Stimulated activated CD8-positive, alpha-beta memory T cell treated with anti-CD3 and anti-CD28 coated beads, Interleukin-15, amount 100 ng/mL, for 4 hours (primary cell): ENCODE measurements at regions not wholly inside any gene's neighbourhood (a gene's known extent, or its start where the extent isn't known, plus 50 kb on each side); places are given as distances from the start of the nearest gene placed in this dataset.

Experiments
- DNase-seq, 2 donors: peaks; one replicate each; pipeline ENCODE4 v3.0.0-alpha.2; 2020; ENCODE audit warnings: low read depth in 2 of 2

GRCh38 chr3:27590437-27591298 lies 106.5 kb upstream of the SLC4A7 start:
- no peak for DNase-seq

- no peak for DNase-seq
Observed at GRCh38 chr3:27589795-27590194, 105.6 kb upstream of the SLC4A7 start.

GRCh38 chr3:27585429-27585828 lies 101.2 kb upstream of the SLC4A7 start:
- DNase-seq = no peak

DNA sequence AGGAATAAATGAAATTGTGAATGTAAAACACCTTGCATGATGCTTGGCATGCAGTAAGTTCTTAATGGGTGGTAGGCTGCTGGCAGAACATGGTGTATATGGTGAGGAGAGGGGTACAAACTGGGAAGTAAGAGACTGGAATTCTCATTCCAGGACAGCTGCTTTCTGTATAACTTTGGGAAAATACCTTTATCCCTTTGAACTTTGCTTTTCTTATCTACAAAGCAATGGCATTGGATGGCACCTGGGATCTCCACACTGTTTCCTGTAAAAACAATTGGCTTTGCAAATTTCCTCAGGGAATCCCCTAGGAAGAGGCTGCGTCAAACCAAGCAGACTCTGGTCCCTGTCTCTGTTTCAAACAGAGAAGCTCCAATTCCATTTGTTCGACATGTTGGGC lies 100.7 kb upstream of the SLC4A7 start:
- no peak for DNase-seq

DNA sequence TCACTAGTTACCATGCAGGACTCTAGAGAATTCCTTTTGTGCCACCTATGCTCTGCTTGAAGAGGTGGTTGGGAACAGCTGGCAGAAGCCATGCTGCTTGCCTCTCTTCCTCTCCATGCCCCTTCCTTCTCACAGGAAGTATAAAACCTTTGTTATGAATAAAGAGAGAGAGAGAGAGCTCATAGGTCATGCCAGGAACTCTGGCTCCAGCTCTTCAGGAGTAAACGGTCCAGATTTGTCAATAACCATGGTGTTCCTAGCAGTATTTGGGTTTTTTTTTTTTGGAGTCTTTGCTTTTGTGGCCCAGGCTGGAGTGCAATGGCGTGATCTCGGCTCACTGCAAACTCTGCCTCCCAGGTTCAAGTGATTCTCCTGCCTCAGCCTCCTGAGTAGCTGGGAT lies 97.7 kb upstream of the SLC4A7 start:
- DNase-seq = no peak

GRCh38 chr3:27578032-27578431 lies 93.8 kb upstream of the SLC4A7 start:
- DNase-seq = no peak

DNA sequence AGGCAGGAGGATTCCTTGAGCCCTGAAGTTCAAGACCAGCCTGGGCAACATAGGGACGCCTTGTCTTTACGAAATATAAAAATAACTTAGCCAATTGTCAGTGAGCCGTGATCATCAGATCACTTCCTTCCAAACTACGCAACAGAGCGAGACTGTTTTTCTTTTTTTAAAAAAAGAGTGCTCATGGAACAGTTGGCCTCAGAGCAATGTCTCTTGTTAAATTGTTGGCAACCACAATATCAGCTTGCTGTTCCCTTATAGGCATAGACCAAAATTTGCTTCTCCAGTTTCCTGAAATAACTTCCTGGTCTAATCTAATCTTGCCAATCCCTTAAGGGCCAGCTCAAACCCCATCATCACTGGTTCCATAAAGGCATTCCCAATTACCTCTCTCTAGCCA lies 93.3 kb upstream of the SLC4A7 start:
- no peak for DNase-seq

DNA sequence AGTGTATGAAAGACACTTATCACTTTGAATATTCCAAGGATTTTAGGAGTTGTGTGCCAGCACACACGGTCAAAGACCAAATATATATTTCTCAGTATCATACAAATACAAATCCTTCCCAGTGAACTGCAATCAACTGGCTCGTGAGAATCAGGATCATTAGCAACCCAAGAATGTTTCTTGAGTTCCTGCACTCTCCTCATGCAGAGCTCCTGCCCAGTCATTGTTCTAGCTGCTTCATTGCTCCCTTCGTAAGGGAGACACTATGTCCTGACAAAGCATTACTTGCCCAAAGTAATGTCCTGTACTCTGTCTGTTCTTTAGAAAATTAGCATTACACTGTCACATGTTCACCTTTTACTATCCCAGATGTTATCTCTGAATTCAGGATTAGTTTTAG lies 92.0 kb upstream of the SLC4A7 start:
- DNase-seq = no peak

- DNase-seq = no peak
Observed at GRCh38 chr3:27575499-27575898, 91.3 kb upstream of the SLC4A7 start.

DNA sequence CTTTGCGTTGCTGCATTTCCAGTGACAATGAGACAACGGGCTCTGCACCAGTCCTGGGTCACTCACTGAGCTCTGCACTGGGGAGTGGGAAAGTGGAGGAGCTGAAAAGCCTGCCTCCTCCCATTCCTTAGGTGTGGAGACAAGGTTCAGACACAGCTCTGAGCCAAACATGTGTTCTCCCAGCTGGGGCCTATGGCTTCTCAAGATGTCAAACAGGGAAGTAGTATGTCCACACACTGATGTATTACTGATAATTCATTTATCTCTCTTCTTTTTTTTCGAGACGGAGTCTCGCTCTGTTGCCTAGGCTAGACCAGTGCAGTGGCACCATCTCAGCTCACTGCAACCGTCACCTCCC lies 90.2 kb upstream of the SLC4A7 start:
- DNase-seq = no peak

GRCh38 chr3:27573780-27574437 lies 89.7 kb upstream of the SLC4A7 start:
- no peak for DNase-seq

DNA sequence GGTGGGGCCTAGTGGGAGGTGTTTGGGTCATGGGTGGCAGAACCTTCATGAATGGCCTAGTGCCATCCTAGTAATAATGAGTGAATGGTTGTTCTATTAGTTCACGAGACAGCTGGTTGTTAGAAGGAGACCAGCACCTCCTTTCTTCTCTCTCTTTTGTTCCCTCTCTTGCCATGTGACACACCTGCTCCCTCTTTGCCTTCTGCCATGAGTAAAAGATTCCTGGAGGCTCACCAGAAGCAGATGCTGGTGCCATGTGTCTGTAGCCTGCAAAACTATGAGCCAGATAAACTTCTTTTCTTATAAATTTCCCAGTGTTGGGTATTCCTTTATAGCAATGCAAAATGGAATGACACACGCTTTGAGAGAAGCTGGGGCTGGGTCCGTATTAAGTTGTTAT lies 89.0 kb upstream of the SLC4A7 start:
- DNase-seq = no peak

- DNase-seq = no peak
Observed at GRCh38 chr3:27571345-27571744, 87.2 kb upstream of the SLC4A7 start.

DNA sequence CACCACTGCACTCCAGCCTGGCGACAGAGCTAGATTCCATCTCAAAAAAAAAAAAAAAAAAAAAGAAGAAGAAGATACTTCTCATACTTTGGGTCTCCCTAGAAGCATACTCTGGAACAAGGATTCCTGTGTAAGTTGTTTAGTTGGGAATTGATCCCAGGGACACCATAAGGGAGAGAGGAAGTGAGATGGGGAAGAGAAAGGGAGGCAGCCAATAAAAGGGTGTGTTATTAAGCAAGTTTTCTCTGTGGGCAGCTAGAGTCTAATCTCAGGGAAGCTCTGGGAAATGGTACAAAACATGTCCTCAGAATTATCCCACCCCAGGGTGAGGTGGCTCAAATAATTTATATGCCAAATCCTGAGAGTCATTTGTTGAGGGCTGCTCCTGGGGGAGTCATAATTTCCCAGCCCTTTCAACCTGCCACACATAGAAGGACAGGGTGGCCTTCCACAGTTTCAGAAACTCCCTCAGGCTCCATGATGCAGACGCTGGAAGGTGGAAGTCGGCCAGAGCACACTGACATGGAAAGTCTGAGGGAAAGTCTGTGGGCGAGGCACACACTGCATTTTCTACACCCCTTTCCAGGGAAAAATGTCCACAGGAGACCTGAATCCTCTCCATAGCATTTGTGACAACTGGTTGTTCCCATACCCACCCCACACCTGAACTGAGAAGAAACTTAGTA lies 86.4 kb upstream of the SLC4A7 start:
- DNase-seq = no peak

DNA sequence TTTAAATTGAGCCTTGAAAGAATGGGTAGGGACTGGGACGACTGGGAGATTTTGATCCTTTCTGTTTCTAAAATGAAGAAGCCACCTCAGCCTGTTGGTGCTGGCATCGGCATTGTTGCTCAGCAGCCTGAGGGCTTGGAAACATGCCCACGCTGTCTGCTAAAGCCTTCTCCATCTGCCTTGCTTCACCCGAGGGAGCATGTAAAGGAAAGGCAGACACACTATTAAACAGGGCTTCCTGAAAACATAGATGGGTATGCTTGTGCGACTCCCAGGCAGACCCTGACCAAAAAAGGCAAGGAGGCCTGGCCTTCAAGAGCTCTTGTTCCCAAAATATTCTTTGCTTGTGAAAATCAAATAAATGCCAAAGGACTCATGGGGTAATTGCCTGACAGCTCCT lies 84.2 kb upstream of the SLC4A7 start:
- no peak for DNase-seq

DNA sequence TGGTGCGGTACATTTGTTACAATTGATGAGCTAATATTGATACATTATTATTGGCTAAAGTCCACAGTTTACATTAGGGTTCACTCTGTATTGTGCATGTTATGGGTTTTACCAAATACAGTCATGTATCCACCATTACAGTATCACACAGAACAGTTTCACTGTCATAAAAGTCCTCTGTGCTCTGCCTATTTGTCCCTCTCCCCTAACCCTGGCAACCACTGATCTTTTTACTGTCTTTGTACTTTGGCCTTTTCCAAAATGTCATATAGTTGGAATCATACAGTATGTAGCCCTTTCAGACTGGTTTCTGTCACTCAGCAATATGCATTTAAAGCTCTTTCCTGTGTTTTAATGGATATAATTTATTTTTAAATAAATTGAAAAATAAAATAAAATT lies 83.1 kb upstream of the SLC4A7 start:
- DNase-seq = no peak

- DNase-seq = no peak
Observed at GRCh38 chr3:27565201-27565852, 81.1 kb upstream of the SLC4A7 start.

GRCh38 chr3:27561576-27561975 lies 77.4 kb upstream of the SLC4A7 start:
- DNase-seq = no peak

DNA sequence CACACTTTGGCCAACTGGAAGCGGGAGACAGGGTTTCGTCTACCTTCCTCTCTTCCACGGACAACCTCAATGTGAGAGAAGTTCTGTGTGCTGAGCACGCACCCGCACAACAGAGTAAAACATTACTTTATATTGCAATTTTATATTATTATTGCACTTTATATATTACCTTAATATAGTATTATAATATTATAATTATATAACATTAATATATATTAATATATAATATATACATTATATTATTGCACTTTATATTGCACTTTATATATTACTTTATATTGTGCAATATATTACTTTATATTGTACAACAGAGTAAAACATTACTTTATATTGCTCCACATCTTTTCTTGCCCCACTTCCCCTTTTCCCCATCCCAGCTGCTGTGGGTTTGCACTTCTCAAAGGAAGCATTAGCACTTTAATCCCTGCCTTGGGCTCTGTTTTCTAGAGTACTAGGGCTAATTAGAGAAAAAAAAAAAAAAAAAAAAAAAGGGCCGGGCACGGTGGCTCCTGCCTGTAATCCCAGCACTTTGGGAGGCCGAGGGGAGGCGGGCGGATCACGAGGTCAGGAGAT lies 76.4 kb upstream of the SLC4A7 start:
- DNase-seq = no peak

DNA sequence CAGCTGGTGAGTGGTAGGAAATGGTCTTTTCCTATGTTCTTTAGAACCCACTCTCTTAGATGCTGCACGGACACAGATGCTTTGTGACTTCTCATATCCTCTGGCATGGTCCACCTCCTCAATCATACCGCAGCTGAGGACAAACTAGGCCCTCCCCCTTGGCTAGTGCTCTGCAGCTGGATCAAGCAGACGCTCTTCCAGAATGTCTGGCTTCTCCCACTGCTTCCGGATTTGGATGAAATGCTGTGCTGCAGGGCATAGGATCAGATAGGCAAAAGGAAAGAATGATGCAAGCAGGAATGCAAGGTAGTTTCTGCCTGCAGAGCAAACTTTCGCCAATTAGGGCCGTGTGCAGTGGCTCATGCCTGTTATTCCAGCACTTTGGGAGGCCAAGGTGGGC lies 75.7 kb upstream of the SLC4A7 start:
- no peak for DNase-seq

GRCh38 chr3:27559381-27559780 lies 75.2 kb upstream of the SLC4A7 start:
- no peak for DNase-seq

DNA sequence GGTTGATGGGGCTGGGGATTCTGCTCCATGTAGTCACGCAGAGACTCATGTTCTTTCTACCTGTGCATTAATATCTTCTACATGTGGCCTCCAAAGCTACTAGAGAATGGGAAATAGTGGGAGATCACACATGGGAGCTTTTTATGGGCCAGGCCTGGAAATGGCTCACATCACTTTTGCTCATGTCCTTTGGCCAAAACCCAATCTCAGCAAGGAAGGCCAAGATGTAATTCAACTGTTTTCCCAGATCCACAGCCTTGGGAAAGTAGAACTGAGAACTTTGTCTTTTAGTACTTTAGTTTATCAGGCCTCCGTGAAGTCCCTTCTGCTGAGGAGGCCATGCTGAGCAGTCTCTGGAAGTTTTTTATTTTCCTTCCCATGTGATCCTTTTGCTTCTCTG lies 73.2 kb upstream of the SLC4A7 start:
- DNase-seq = no peak
